Kidney (tissue), 13 donors: ENCODE measurements at regions not wholly inside any gene's neighbourhood (a gene's known extent, or its start where the extent isn't known, plus 50 kb on each side); places are given as distances from the start of the nearest gene placed in this dataset.

Experiments
- DNase-seq, 5 donors: peaks; one replicate each; pipeline ENCODE4 v3.0.0-alpha.2; 2013 to 2020
- FAIRE-seq: peaks from 2 replicates; lab custom pipeline; 2012; peaks lifted over from hg19 to GRCh38; lab: Jason Lieb, UNC
- H3K27ac ChIP-seq, 2 donors: one replicate each; pipeline ENCODE4 v1.7.0; 2013; ENCODE audit warnings: low read depth in 2 of 2, low read length in 2 of 2, inconsistent platforms in 1 of 2
- H3K27me3 ChIP-seq: one replicate; pipeline ENCODE4 v1.7.1; 2013; ENCODE audit warnings: low read length, inconsistent platforms; ENCODE audit not compliant: control insufficient read depth, insufficient read depth
- H3K36me3 ChIP-seq, 3 donors: one replicate each; pipeline versions ENCODE4 v1.7.0 to v1.7.1; 2013; ENCODE audit warnings: low read length in 3 of 3, control low read depth in 1 of 3, inconsistent platforms in 1 of 3; ENCODE audit not compliant: insufficient read depth in 3 of 3, control insufficient read depth in 2 of 3
- H3K4me1 ChIP-seq, 3 donors: one replicate each; pipeline versions ENCODE4 v1.7.0 to v1.7.1; 2013; ENCODE audit warnings: low read length in 3 of 3, inconsistent platforms in 1 of 3, low read depth in 1 of 3; ENCODE audit not compliant: control insufficient read depth in 2 of 3, insufficient read depth in 2 of 3
- H3K4me3 ChIP-seq, 3 donors: one replicate each; pipeline versions ENCODE4 v1.7.0 to v1.8.1; 2013; ENCODE audit warnings: low read length in 3 of 3, control low read depth in 1 of 3, inconsistent platforms in 1 of 3
- H3K9ac ChIP-seq, 3 donors: one replicate each; pipeline versions ENCODE4 v1.7.0 to v1.7.1; 2013; ENCODE audit warnings: low read length in 3 of 3, control low read depth in 1 of 3, inconsistent platforms in 1 of 3
- H3K9me3 ChIP-seq, 3 donors: one replicate each; pipeline versions ENCODE4 v1.7.0 to v1.7.1; 2013; ENCODE audit warnings: low read length in 3 of 3, control low read depth in 1 of 3, inconsistent platforms in 1 of 3; ENCODE audit not compliant: control insufficient read depth in 2 of 3, insufficient read depth in 1 of 3
- CTCF ChIP-seq: IDR thresholded peaks from 3 replicates; pipeline ENCODE4 v1.5.1; 2012; ENCODE audit warnings: mild to moderate bottlenecking, moderate library complexity, borderline replicate concordance; ENCODE audit not compliant: insufficient read depth; ENCODE audit errors: extremely low read depth
- intact Hi-C: fragments of 100-400 bp; cut with DNase I; formaldehyde crosslinking; loops from one replicate; pipeline ENCODE4 v1.11.1; 2022
- donor health status: control.
- donor health status: control.
- donor health status: control.
- donor health status: control.
- donor health status: control.
- donor health status: DM: yes; HTN: yes; CAD: no.
- donor health status: Normal renal cell carcinoma (clear cell type).

- H3K9me3 ChIP-seq: no peaks in the 10 kb centered on the region
- intact Hi-C loops: no loop called here
- peak overlapping the region in 1 of 3 donors; percentile 11 for H3K9ac ChIP-seq
- no peak overlapping the region for H3K27ac ChIP-seq
- FAIRE-seq (no peak), DNase-seq (no peak)
- peaks cover 0 to 8% (median 4%) of the 10 kb centered on the region in 3 donors for H3K4me1 ChIP-seq
- no peaks in the 10 kb centered on the region for H3K36me3 ChIP-seq
- no peak overlapping the region for H3K4me3 ChIP-seq
- H3K27me3 ChIP-seq: no peaks in the 10 kb centered on the region
- TF ChIP-seq CTCF: no peak
These were observed 133.6 kb upstream of the RASGRP1 start for GRCh38 chr15:38698254-38698653.

GRCh38 chr15:38699633-38700230, 135.1 kb upstream of the RASGRP1 start:
- Histone ChIP-seq H3K4me3 (no peak overlapping the region), H3K9ac (no peak overlapping the region), H3K9me3 (no peaks in the 10 kb centered on the region), H3K4me1 (peaks cover 0 to 8% (median 4%) of the 10 kb centered on the region in 3 donors), H3K27ac (no peak overlapping the region), H3K36me3 (no peaks in the 10 kb centered on the region), H3K27me3 (no peaks in the 10 kb centered on the region)
- FAIRE-seq: peak; percentile 62
- DNase-seq: peak in 3 of 5 donors; percentile 56 to 75 (median 62)
- intact Hi-C loops: loop anchor here (10.0 kb wide), 1 partner anchor 885 kb away; the partner anchor contains the start of gene THBS1
- TF ChIP-seq CTCF: peak; percentile 78

GRCh38 chr15:38701149-38701548, 136.5 kb upstream of the RASGRP1 start:
- no peak overlapping the region for H3K9ac ChIP-seq
- FAIRE-seq (no peak), DNase-seq (no peak)
- H3K27me3 ChIP-seq: no peaks in the 10 kb centered on the region
- intact Hi-C loops: loop anchor here (10.0 kb wide), 1 partner anchor 884 kb away; the partner anchor contains the start of gene THBS1
- TF ChIP-seq CTCF: no peak
- H3K9me3 ChIP-seq: no peaks in the 10 kb centered on the region
- no peaks in the 10 kb centered on the region for H3K36me3 ChIP-seq
- no peak overlapping the region for H3K27ac ChIP-seq
- peaks cover 7 to 19% (median 11%) of the 10 kb centered on the region in 3 donors for H3K4me1 ChIP-seq
- H3K4me3 ChIP-seq: no peak overlapping the region
